HG02973 (cell line): ENCODE measurements at regions not wholly inside any gene's neighbourhood (a gene's known extent, or its start where the extent isn't known, plus 50 kb on each side); places are given as distances from the start of the nearest gene placed in this dataset.

Source experiments
- ATAC-seq: cut with Tn5 transposase; IDR thresholded peaks from one replicate; pipeline ENCODE4 v1.9.1; 2021; ENCODE audit warnings: moderate library complexity; ENCODE audit not compliant: unreplicated experiment

GRCh38 chr4:28730304-28730703 lies 1869.7 kb downstream of the STIM2 start:
- ATAC-seq, result no peak

GRCh38 chr4:28744066-28744465 lies 1883.4 kb downstream of the STIM2 start:
- no peak for ATAC-seq

- no peak for ATAC-seq
These were observed 1893.7 kb downstream of the STIM2 start for GRCh38 chr4:28754376-28754775.

GRCh38 chr4:28755081-28755480 lies 1894.4 kb downstream of the STIM2 start:
- no peak for ATAC-seq

GRCh38 chr4:28759064-28759463 lies 1898.4 kb downstream of the STIM2 start:
- ATAC-seq, result no peak

- no peak for ATAC-seq
These were observed 1899.4 kb downstream of the STIM2 start for GRCh38 chr4:28760003-28760402.

GRCh38 chr4:28772066-28772465 lies 1911.4 kb downstream of the STIM2 start:
- no peak for ATAC-seq

- ATAC-seq, result no peak
These were observed 1912.1 kb downstream of the STIM2 start for GRCh38 chr4:28772788-28773187.

- ATAC-seq, result no peak
These were observed 1913.7 kb downstream of the STIM2 start for GRCh38 chr4:28774344-28774743.

GRCh38 chr4:28776004-28776403 lies 1915.4 kb downstream of the STIM2 start:
- ATAC-seq, result no peak

GRCh38 chr4:28784188-28784587 lies 1923.5 kb downstream of the STIM2 start:
- no peak for ATAC-seq

- no peak for ATAC-seq
These were observed 1927.3 kb downstream of the STIM2 start for GRCh38 chr4:28787947-28788346.

GRCh38 chr4:28788929-28789490 lies 1928.4 kb downstream of the STIM2 start:
- no peak for ATAC-seq

GRCh38 chr4:28792917-28793597 lies 1927.1 kb upstream of the PCDH7 start:
- ATAC-seq, result no peak

GRCh38 chr4:28799696-28800095 lies 1920.5 kb upstream of the PCDH7 start:
- ATAC-seq, result no peak

- no peak for ATAC-seq
These were observed 1909.1 kb upstream of the PCDH7 start for GRCh38 chr4:28811025-28811424.

- ATAC-seq, result no peak
These were observed 1898.0 kb upstream of the PCDH7 start for GRCh38 chr4:28822163-28822562.

- no peak for ATAC-seq
These were observed 1892.3 kb upstream of the PCDH7 start for GRCh38 chr4:28827866-28828265.

GRCh38 chr4:28831867-28832266 lies 1888.3 kb upstream of the PCDH7 start:
- no peak for ATAC-seq

GRCh38 chr4:28832444-28832843 lies 1887.7 kb upstream of the PCDH7 start:
- no peak for ATAC-seq

GRCh38 chr4:28834120-28834519 lies 1886.0 kb upstream of the PCDH7 start:
- ATAC-seq, result no peak

GRCh38 chr4:28835501-28835900 lies 1884.7 kb upstream of the PCDH7 start:
- no peak for ATAC-seq

GRCh38 chr4:28842271-28842670 lies 1877.9 kb upstream of the PCDH7 start:
- ATAC-seq, result no peak
